Fibroblast of skin of abdomen (primary cell): ENCODE measurements at regions not wholly inside any gene's neighbourhood (a gene's known extent, or its start where the extent isn't known, plus 50 kb on each side); places are given as distances from the start of the nearest gene placed in this dataset.

Source experiments
- DNase-seq: peaks from one replicate; pipeline ENCODE4 v3.0.0-alpha.2; 2013

- DNase-seq = peak; percentile 88
Observed at GRCh38 chr5:96017951-96018350, 56.3 kb upstream of the ELL2 start.

- DNase-seq = no peak
Observed at GRCh38 chr5:96016216-96016615, 54.6 kb upstream of the ELL2 start.

- DNase-seq = no peak
Observed at GRCh38 chr5:96015709-96016108, 54.1 kb upstream of the ELL2 start.

GRCh38 chr5:96014395-96014794 lies 52.7 kb upstream of the ELL2 start:
- no peak for DNase-seq

- no peak for DNase-seq
Observed at GRCh38 chr5:96013254-96013653, 51.6 kb upstream of the ELL2 start.

GRCh38 chr5:96012399-96012798 lies 50.7 kb upstream of the ELL2 start:
- DNase-seq = no peak
